Spleen (tissue), 7 donors: ENCODE measurements at regions not wholly inside any gene's neighbourhood (a gene's known extent, or its start where the extent isn't known, plus 50 kb on each side); places are given as distances from the start of the nearest gene placed in this dataset.

ENCODE experiments used
- CTCF ChIP-seq, 11 experiments: fragments of 200-600 bp in 7 of 11; fragments of 450-650 bp in 4 of 11; sonication (generic) in 4 of 11; IDR thresholded peaks in 8 of 11; conservative IDR thresholded peaks in 3 of 11; 1 replicate in 7 of 11; 2 replicates in 4 of 11; pipeline versions ENCODE4 v1.4.0 to v1.8.0; 2016 to 2021; ENCODE audit warnings: antibody characterized with exemption in 11 of 11, inconsistent platforms in 4 of 11, mild to moderate bottlenecking in 1 of 11
- POLR2A ChIP-seq, 3 donors: fragments of 450-650 bp; IDR thresholded peaks; one replicate each; pipeline ENCODE4 v1.5.1; 2017; ENCODE audit warnings: antibody characterized with exemption in 3 of 3, mild to moderate bottlenecking in 1 of 3
- POLR2AphosphoS5 ChIP-seq, 3 donors: sonication (generic); formaldehyde crosslinking; IDR thresholded peaks; one replicate each; pipeline ENCODE4 v1.5.1; 2017; ENCODE audit warnings: antibody characterized with exemption in 3 of 3
- donor health status: DM: no; HTN: no; CAD: no; lungs with moderate emphysema.
- donor health status: DM: no; HTN: no; CAD: no.
- donor health status: DM: no; HTN: no; CAD: no.

- TF ChIP-seq CTCF (IDR thresholded peaks at IDR 0.05 in 8 of 11, conservative IDR thresholded peaks at IDR 0.05 in 3 of 11) (no peak), POLR2A (IDR thresholded peaks at IDR 0.05) (no peak), POLR2AphosphoS5 (IDR thresholded peaks at IDR 0.05) (no peak)
These were observed 321.4 kb upstream of the ETAA1 start for GRCh38 chr2:67075530-67076238.
